SK-N-MC (cell line): ENCODE measurements at regions not wholly inside any gene's neighbourhood (a gene's known extent, or its start where the extent isn't known, plus 50 kb on each side); places are given as distances from the start of the nearest gene placed in this dataset.

Source experiments
- EZH2 ChIP-seq: fragments of 200-600 bp; sonication (generic); IDR thresholded peaks from one replicate; pipeline ENCODE4 v1.6.1; 2017; ENCODE audit warnings: antibody characterized with exemption
- POLR2AphosphoS5 ChIP-seq: IDR thresholded peaks from 2 replicates; pipeline ENCODE4 v1.6.1; 2012; ENCODE audit warnings: mild to moderate bottlenecking, low read depth, low read length, borderline replicate concordance

GRCh38 chr17:77719806-77720205 is 238.7 kb upstream of the TNRC6C start:
- no peak for TF ChIP-seq POLR2AphosphoS5
- TF ChIP-seq EZH2 = no peak
